Mesodermal cell (in vitro differentiated cells): ENCODE measurements at regions not wholly inside any gene's neighbourhood (a gene's known extent, or its start where the extent isn't known, plus 50 kb on each side); places are given as distances from the start of the nearest gene placed in this dataset.

ENCODE experiments used
- H3K27ac ChIP-seq: 2 replicates; pipeline ENCODE4 v1.7.0; 2013; ENCODE audit warnings: mild to moderate bottlenecking, low read depth, low read length, moderate library complexity; ENCODE audit not compliant: severe bottlenecking
- H3K36me3 ChIP-seq: 2 replicates; pipeline ENCODE4 v1.7.1; 2013; ENCODE audit warnings: mild to moderate bottlenecking, low read length, moderate library complexity; ENCODE audit not compliant: control insufficient read depth, insufficient read depth
- H3K4me1 ChIP-seq: one replicate; pipeline ENCODE4 v1.7.1; 2013; ENCODE audit warnings: mild to moderate bottlenecking, low read length; ENCODE audit not compliant: insufficient read depth, control insufficient read depth, poor library complexity, severe bottlenecking
- H3K4me3 ChIP-seq: 2 replicates; pipeline ENCODE4 v1.7.0; 2013; ENCODE audit warnings: low read length, control low read depth, mild to moderate bottlenecking; ENCODE audit not compliant: insufficient read depth, poor library complexity, severe bottlenecking; ENCODE audit errors: extremely low read depth
- H3K9me3 ChIP-seq: 2 replicates; pipeline ENCODE4 v1.7.1; 2013; ENCODE audit warnings: mild to moderate bottlenecking, low read length, moderate library complexity; ENCODE audit not compliant: control insufficient read depth
- WGBS, 2 experiments: methylation state at CpG; one replicate each; pipeline ENCODE4 v1.1.5; 2013; ENCODE audit warnings: missing lambda C conversion rate in 2 of 2; ENCODE audit not compliant: insufficient coverage in 2 of 2; 5-methylcytosine and 5-hydroxymethylcytosine counted together

DNA sequence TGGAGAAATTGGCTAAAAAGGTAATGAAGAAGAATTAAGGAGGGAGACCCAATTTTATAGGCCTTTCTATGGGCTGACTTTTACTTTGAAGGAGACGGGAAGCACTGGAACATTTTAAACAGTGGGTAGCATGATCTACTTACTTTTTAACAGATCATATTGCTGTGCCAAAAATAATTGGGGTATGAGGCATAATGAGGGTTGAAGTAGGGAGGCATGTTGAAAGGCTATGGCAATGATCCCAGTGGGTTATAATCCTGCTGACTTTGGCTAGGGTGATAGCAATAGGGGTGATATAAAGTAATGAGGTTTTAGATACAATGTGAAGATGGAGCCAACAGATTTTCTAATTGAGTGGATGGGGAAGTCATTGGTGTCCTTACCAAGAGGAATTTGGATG is 73.2 kb downstream of the GPR37 start:
- Histone ChIP-seq H3K9me3 (no peaks in the 10 kb centered on the region), H3K4me1 (no peaks in the 10 kb centered on the region), H3K4me3 (no peak overlapping the region), H3K27ac (no peak overlapping the region), H3K36me3 (no peaks in the 10 kb centered on the region)
- no CpG with 5 or more reads among the region's 1 CpG for WGBS, 2 experiments

DNA sequence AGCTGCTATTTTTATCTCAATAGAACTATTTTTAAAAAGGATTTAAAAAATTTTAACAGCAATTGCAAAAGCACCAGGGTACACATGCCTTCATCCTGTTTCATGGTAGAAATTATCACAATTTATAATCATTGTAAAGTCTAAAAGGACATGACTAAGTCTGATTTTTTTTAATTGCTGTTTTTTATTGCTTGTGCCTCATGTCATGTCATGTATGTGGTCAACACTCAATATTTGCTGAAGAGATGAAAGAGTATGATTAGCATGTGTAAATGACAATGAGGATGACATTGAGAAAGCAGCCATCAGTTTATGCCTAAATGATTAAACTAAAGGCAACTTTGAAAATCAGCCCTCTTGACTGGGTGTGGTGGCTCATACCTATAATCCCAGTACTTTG is 74.8 kb downstream of the GPR37 start:
- H3K27ac ChIP-seq, result no peak overlapping the region
- H3K36me3 ChIP-seq, result no peaks in the 10 kb centered on the region
- H3K4me3 ChIP-seq, result no peak overlapping the region
- no peaks in the 10 kb centered on the region for H3K4me1 ChIP-seq
- no peaks in the 10 kb centered on the region for H3K9me3 ChIP-seq

DNA sequence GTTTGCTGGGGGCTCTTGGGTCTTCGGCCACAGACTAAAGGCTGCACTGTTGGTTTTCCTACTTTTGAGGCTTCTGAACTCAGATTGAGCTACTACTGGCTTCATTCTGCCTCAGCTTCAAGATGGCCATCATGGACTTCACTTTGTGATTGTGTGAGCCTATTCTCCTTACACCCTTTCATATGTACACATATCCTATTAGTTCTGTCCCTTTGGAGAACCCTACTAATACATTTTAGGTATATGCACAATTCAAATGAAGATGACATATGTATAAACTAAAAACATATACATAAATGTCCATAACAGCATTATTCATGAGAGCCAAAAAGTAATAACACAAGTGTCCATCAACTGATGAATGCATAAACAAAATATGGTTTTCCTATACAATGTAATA is 75.7 kb downstream of the GPR37 start:
- Histone ChIP-seq H3K4me3 (no peak overlapping the region), H3K27ac (no peak overlapping the region), H3K9me3 (no peaks in the 10 kb centered on the region), H3K4me1 (no peaks in the 10 kb centered on the region), H3K36me3 (no peaks in the 10 kb centered on the region)
- 100% methylated on average over 1 of the region's 1 CpG for WGBS, 2 experiments

DNA sequence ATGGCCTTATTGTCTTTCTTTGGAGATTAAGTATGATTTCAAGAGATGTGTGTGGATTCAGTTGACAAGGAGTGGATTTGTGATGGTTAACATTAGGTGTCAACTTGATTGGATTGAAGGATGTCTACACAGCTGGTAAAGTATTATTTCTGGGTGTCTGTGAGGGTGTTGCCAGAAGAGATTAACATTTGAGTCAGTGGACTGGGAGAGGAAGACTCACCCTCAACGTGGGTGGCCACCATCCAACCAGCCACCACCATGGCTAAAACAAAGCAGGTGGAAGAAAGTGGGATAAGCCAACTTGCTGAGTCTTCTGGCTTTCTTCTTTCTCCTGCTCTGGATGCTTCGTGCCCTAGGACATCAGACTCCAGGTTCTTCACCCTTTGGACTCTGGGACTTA is 76.1 kb downstream of the GPR37 start:
- 69 to 90% methylated on average over 1 to 2 of the region's 2 CpGs for WGBS, 2 experiments
- no peaks in the 10 kb centered on the region for H3K4me1 ChIP-seq
- H3K9me3 ChIP-seq, result no peaks in the 10 kb centered on the region
- H3K27ac ChIP-seq, result no peak overlapping the region
- no peak overlapping the region for H3K4me3 ChIP-seq
- no peaks in the 10 kb centered on the region for H3K36me3 ChIP-seq

DNA sequence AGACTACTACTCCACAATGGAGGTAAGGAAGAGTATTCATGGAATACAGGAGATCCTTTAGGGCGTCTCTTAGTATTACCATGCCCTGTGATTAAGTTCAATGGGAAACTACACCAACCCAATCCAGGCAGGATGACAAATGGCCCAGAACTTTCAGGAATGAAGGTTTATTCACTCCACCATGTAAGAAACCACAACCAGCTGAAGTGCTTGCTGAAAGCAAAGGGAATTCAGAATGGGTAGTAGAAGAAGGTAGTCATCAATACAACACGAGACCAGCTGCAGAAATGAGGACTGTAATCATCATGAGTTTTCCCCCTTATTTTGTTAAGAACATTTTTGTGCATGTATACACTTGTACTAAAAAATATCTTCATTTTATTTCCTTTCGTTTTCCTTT is 76.6 kb downstream of the GPR37 start:
- Histone ChIP-seq H3K4me3 (no peak overlapping the region), H3K36me3 (no peaks in the 10 kb centered on the region)
- no CpG with 5 or more reads among the region's 3 CpGs for WGBS, 2 experiments

DNA sequence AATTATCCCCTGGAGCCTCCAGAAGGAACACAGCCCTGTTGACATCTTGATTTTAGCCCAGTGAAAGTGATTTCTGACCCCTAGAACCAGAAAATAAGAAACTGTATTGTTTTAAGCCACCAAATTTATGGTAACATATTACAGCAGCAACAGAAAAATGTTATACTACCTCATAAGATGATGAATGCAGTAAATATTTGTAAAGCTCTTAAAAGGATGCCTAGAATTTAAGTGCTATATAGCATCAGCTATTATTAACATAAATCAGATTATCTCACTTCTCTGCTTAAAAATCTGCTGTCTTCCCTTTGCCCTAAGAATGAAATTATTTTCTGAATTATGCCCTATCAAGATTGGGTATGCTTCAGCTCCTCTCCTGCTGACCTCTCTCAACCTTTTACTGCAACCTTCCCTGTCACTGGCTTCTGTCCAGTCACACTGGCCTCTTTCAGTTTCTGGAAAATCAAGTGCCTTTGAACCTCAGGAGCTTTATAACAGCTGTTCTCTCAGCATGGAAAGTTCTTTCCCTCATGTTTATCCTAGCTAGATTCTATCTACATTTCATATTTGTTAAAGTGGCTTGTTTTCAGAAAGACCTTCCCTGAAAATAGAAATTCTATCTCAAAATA is 78.9 kb downstream of the GPR37 start:
- Histone ChIP-seq H3K9me3 (no peaks in the 10 kb centered on the region), H3K4me3 (no peak overlapping the region), H3K4me1 (no peaks in the 10 kb centered on the region), H3K36me3 (no peaks in the 10 kb centered on the region), H3K27ac (no peak overlapping the region)

More for the DNA sequence above, 76.6 kb downstream of the GPR37 start:
- H3K27ac ChIP-seq, result no peak overlapping the region
- no peaks in the 10 kb centered on the region for H3K4me1 ChIP-seq
- H3K9me3 ChIP-seq, result no peaks in the 10 kb centered on the region

DNA sequence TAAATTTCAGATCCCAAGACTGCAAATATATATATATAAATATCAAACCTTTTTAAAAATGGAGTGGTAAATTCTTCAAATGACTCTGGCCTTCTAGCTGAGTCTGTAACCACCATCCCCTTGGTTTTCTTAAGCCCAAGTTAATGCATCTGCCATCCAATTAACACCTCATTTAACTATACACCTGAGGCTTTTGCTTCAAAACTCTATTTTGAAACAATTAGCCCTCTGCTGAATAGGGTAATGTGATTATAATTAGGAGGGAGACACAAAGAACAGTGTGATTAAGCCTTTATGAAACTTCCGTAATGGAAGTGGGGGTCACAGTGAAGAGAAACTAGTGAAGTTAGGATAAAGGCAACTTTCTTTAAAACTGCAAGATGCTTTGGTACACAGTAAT is 83.6 kb downstream of the GPR37 start:
- H3K4me3 ChIP-seq, result no peak overlapping the region
- no peaks in the 10 kb centered on the region for H3K4me1 ChIP-seq
- H3K27ac ChIP-seq, result no peak overlapping the region
- WGBS, 2 experiments, result 40% methylated on average over 1 of the region's 1 CpG; no CpG with 5 or more reads in 1 of the 2 experiments
- H3K36me3 ChIP-seq, result no peaks in the 10 kb centered on the region
- H3K9me3 ChIP-seq, result no peaks in the 10 kb centered on the region

DNA sequence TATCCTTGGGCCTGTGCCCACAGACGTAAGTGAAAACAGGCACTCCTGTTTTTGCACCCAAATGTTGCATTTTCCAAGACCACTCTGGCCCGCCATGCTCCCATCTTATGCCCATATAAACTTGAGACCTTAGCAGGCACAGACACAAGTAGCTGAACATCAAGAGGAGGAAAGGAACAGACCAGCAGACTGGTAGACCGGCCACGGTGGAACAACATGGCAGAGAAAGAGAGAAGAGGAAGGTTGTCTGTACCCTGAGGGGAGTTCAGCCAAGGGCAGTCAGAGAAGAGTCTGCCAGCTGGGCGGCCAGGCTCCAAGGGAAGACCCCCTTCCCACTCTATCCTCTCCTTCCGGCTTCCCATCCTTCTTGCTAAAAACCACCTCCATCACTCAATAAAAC is 85.3 kb downstream of the GPR37 start:
- H3K27ac ChIP-seq, result no peak overlapping the region
- no peaks in the 10 kb centered on the region for H3K4me1 ChIP-seq
- H3K9me3 ChIP-seq, result no peaks in the 10 kb centered on the region
- WGBS, 2 experiments, result 88 to 95% methylated on average over 4 to 6 of the region's 6 CpGs
- no peak overlapping the region for H3K4me3 ChIP-seq
- no peaks in the 10 kb centered on the region for H3K36me3 ChIP-seq

DNA sequence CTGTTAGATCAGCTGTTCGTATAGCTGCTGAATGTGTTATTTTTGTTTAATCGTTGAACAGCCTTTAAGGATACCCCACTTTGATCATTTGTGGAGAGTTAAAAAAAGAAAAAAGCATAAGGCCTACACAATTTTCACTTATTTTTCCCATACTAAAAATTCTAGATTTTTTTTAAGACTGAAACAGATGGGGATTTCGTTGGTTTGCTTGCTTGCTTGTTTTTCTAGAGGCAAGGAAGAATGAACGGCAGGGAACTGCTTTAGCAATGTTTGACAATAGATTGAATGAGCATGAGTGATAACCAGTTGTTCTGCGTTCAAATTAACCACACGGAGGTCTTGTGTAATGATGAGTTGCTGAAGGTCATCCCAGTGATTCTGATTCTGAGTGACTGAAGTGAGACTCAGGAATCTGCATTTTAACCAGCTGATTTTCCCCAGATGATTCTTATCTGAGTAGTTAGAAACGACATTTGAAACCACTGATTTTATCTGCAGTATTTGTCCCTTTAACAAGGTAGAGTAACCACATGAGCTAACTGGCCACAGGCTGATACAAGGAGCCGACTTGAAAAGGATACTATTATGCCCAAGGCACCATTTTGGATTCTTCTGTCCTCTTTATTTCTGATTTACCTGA is 85.9 kb downstream of the GPR37 start:
- Histone ChIP-seq H3K4me3 (no peak overlapping the region), H3K36me3 (no peaks in the 10 kb centered on the region), H3K27ac (no peak overlapping the region), H3K9me3 (no peaks in the 10 kb centered on the region), H3K4me1 (no peaks in the 10 kb centered on the region)
- WGBS, 2 experiments, result 73 to 83% methylated on average over 5 of the region's 8 CpGs

DNA sequence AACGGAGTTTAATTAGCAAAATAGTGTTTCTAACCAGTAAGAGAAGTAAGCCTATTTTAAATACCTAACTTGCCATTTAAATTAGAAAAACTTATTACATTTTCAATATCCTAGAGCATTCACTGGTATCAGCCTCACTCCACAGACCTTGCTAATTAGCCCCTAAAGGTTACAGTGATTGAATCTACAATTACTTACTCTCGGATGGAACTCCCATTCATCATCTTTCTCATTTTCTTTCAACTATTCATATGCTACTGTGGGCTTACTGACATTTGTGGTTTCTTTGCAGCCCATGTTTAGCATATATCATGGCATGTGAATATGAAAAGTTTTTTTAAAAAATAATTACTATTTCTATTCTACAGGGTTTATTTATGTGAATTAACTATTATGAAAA is 86.4 kb downstream of the GPR37 start:
- Histone ChIP-seq H3K4me1 (no peaks in the 10 kb centered on the region), H3K27ac (no peak overlapping the region), H3K9me3 (no peaks in the 10 kb centered on the region), H3K36me3 (no peaks in the 10 kb centered on the region), H3K4me3 (no peak overlapping the region)
- WGBS, 2 experiments, result no CpG with 5 or more reads among the region's 2 CpGs

DNA sequence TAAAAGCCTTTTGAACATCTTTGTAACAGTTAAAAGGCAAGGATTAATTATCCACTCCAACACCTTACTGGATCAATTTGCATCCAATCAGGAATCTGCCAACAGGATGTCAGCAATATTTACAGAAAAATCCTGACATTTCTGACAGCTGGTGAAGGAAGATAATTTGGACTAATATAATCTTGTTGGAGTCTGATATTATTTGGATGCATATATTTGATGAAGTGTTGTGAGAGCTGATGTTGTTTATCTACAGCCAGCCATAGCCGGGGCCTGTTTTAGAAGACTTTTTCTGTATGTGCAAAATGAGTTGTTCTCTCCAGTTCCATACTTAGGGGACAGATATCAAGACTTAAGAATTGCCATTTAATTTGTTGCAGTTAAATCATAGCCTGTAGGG is 91.1 kb downstream of the GPR37 start:
- Histone ChIP-seq H3K36me3 (no peaks in the 10 kb centered on the region), H3K4me3 (no peak overlapping the region), H3K4me1 (no peaks in the 10 kb centered on the region), H3K27ac (no peak overlapping the region), H3K9me3 (no peaks in the 10 kb centered on the region)
- WGBS, 2 experiments, result 82% methylated on average over 1 of the region's 1 CpG; no CpG with 5 or more reads in 1 of the 2 experiments
